ENCODE measurements at regions not wholly inside any gene's neighbourhood (a gene's known extent, or its start where the extent isn't known, plus 50 kb on each side); places are given as distances from the start of the nearest gene placed in this dataset.
"Not testable (repeated sequence)": the region's sequence is repeated elsewhere in the genome, so short reads cannot be mapped to it uniquely, and the experiment has no call there.

GRCh38 chr5:53733853-53734252 is 173.4 kb downstream of the NDUFS4 start:
- Histone ChIP-seq H3K27ac (ENCODE audit: low read length) (no peak overlapping the region), H3K4me1 (ENCODE audit: control insufficient read depth, insufficient read depth, low read length) (no peaks in the 10 kb centered on the region), H3K36me3 (ENCODE audit: control insufficient read depth, insufficient read depth, low read length) (no peaks in the 10 kb centered on the region), H3K9me3 (ENCODE audit: control insufficient read depth, low read depth, low read length) (no peaks in the 10 kb centered on the region), H3K27me3 (ENCODE audit: control insufficient read depth, insufficient read depth, low read length) (no peaks in the 10 kb centered on the region), H3K4me3 (ENCODE audit: low read length) (no peak overlapping the region)
- peak in 1 of 2 donors; percentile 3 for DNase-seq
- no CpG with 5 or more reads among the region's 1 CpG for whole genome bisulfite sequencing (ENCODE audit: insufficient coverage, low lambda C conversion rate)

GRCh38 chr5:53738105-53738504 is 177.7 kb downstream of the NDUFS4 start:
- H3K9me3 ChIP-seq (ENCODE audit: control insufficient read depth, low read depth, low read length) = no peaks in the 10 kb centered on the region
- no peaks in the 10 kb centered on the region for H3K4me1 ChIP-seq (ENCODE audit: control insufficient read depth, insufficient read depth, low read length)
- no peaks in the 10 kb centered on the region for H3K27me3 ChIP-seq (ENCODE audit: control insufficient read depth, insufficient read depth, low read length)
- 93% methylated on average over 3 of the region's 3 CpGs for WGBS (ENCODE audit: insufficient coverage, low lambda C conversion rate)
- H3K4me3 ChIP-seq (ENCODE audit: low read length) = no peak overlapping the region
- H3K27ac ChIP-seq (ENCODE audit: low read length) = no peak overlapping the region
- no peaks in the 10 kb centered on the region for H3K36me3 ChIP-seq (ENCODE audit: control insufficient read depth, insufficient read depth, low read length)
- no peak for DNase-seq

GRCh38 chr5:53739111-53739510 is 178.7 kb downstream of the NDUFS4 start:
- Histone ChIP-seq H3K36me3 (ENCODE audit: control insufficient read depth, insufficient read depth, low read length) (no peaks in the 10 kb centered on the region), H3K4me1 (ENCODE audit: control insufficient read depth, insufficient read depth, low read length) (no peaks in the 10 kb centered on the region), H3K9me3 (ENCODE audit: control insufficient read depth, low read depth, low read length) (no peaks in the 10 kb centered on the region), H3K27ac (ENCODE audit: low read length) (no peak overlapping the region), H3K27me3 (ENCODE audit: control insufficient read depth, insufficient read depth, low read length) (no peaks in the 10 kb centered on the region), H3K4me3 (ENCODE audit: low read length) (no peak overlapping the region)
- WGBS (ENCODE audit: insufficient coverage, low lambda C conversion rate) = no CpG with 5 or more reads among the region's 4 CpGs
- no peak for DNase-seq

GRCh38 chr5:53749621-53750020 is 189.2 kb downstream of the NDUFS4 start:
- Histone ChIP-seq H3K4me3 (ENCODE audit: low read length) (no peak overlapping the region), H3K27me3 (ENCODE audit: control insufficient read depth, insufficient read depth, low read length) (no peaks in the 10 kb centered on the region), H3K36me3 (ENCODE audit: control insufficient read depth, insufficient read depth, low read length) (no peaks in the 10 kb centered on the region), H3K27ac (ENCODE audit: low read length) (no peak overlapping the region), H3K9me3 (ENCODE audit: control insufficient read depth, low read depth, low read length) (peaks cover 4% of the 10 kb centered on the region), H3K4me1 (ENCODE audit: control insufficient read depth, insufficient read depth, low read length) (no peaks in the 10 kb centered on the region)
- no peak for DNase-seq
- whole genome bisulfite sequencing (ENCODE audit: insufficient coverage, low lambda C conversion rate) = 100% methylated on average over 1 of the region's 1 CpG

GRCh38 chr5:53752282-53752681 is 191.8 kb downstream of the NDUFS4 start:
- H3K36me3 ChIP-seq (ENCODE audit: control insufficient read depth, insufficient read depth, low read length); H3K9me3 ChIP-seq (ENCODE audit: control insufficient read depth, low read depth, low read length); DNase-seq; H3K4me1 ChIP-seq (ENCODE audit: control insufficient read depth, insufficient read depth, low read length); H3K27ac ChIP-seq (ENCODE audit: low read length); H3K4me3 ChIP-seq (ENCODE audit: low read length); H3K27me3 ChIP-seq (ENCODE audit: control insufficient read depth, insufficient read depth, low read length): not testable (repeated sequence)
- WGBS (ENCODE audit: insufficient coverage, low lambda C conversion rate) = 88% methylated on average over 2 of the region's 7 CpGs

GRCh38 chr5:53766673-53767072 is 206.2 kb downstream of the NDUFS4 start:
- Histone ChIP-seq H3K9me3 (ENCODE audit: control insufficient read depth, low read depth, low read length) (peaks cover 5% of the 10 kb centered on the region), H3K4me3 (ENCODE audit: low read length) (no peak overlapping the region), H3K4me1 (ENCODE audit: control insufficient read depth, insufficient read depth, low read length) (no peaks in the 10 kb centered on the region), H3K36me3 (ENCODE audit: control insufficient read depth, insufficient read depth, low read length) (no peaks in the 10 kb centered on the region), H3K27me3 (ENCODE audit: control insufficient read depth, insufficient read depth, low read length) (no peaks in the 10 kb centered on the region), H3K27ac (ENCODE audit: low read length) (peak overlapping the region; percentile 33)
- WGBS (ENCODE audit: insufficient coverage, low lambda C conversion rate) = no CpG with 5 or more reads among the region's 2 CpGs
- peak; percentile 78 to 88 for DNase-seq

GRCh38 chr5:53777864-53778618 is 217.6 kb downstream of the NDUFS4 start:
- no CpG with 5 or more reads among the region's 5 CpGs for WGBS (ENCODE audit: insufficient coverage, low lambda C conversion rate)
- H3K27me3 ChIP-seq (ENCODE audit: control insufficient read depth, insufficient read depth, low read length) = no peaks in the 10 kb centered on the region
- no peaks in the 10 kb centered on the region for H3K36me3 ChIP-seq (ENCODE audit: control insufficient read depth, insufficient read depth, low read length)
- no peaks in the 10 kb centered on the region for H3K9me3 ChIP-seq (ENCODE audit: control insufficient read depth, low read depth, low read length)
- no peak for DNase-seq
- no peak overlapping the region for H3K27ac ChIP-seq (ENCODE audit: low read length)
- no peaks in the 10 kb centered on the region for H3K4me1 ChIP-seq (ENCODE audit: control insufficient read depth, insufficient read depth, low read length)
- H3K4me3 ChIP-seq (ENCODE audit: low read length) = no peak overlapping the region

GRCh38 chr5:53779541-53779981 is 219.1 kb downstream of the NDUFS4 start:
- Histone ChIP-seq H3K4me1 (ENCODE audit: control insufficient read depth, insufficient read depth, low read length) (no peaks in the 10 kb centered on the region), H3K9me3 (ENCODE audit: control insufficient read depth, low read depth, low read length) (no peaks in the 10 kb centered on the region), H3K36me3 (ENCODE audit: control insufficient read depth, insufficient read depth, low read length) (no peaks in the 10 kb centered on the region), H3K27ac (ENCODE audit: low read length) (no peak overlapping the region), H3K27me3 (ENCODE audit: control insufficient read depth, insufficient read depth, low read length) (no peaks in the 10 kb centered on the region), H3K4me3 (ENCODE audit: low read length) (no peak overlapping the region)
- no CpG with 5 or more reads among the region's 4 CpGs for WGBS (ENCODE audit: insufficient coverage, low lambda C conversion rate)
- no peak for DNase-seq

GRCh38 chr5:53782620-53783019 is 222.2 kb downstream of the NDUFS4 start:
- H3K4me3 ChIP-seq (ENCODE audit: low read length) = no peak overlapping the region
- no peaks in the 10 kb centered on the region for H3K27me3 ChIP-seq (ENCODE audit: control insufficient read depth, insufficient read depth, low read length)
- no peaks in the 10 kb centered on the region for H3K9me3 ChIP-seq (ENCODE audit: control insufficient read depth, low read depth, low read length)
- H3K36me3 ChIP-seq (ENCODE audit: control insufficient read depth, insufficient read depth, low read length) = no peaks in the 10 kb centered on the region
- DNase-seq = no peak
- no peak overlapping the region for H3K27ac ChIP-seq (ENCODE audit: low read length)
- WGBS (ENCODE audit: insufficient coverage, low lambda C conversion rate) = no CpG with 5 or more reads among the region's 4 CpGs
- no peaks in the 10 kb centered on the region for H3K4me1 ChIP-seq (ENCODE audit: control insufficient read depth, insufficient read depth, low read length)

- 100% methylated on average over 3 of the region's 11 CpGs for WGBS (ENCODE audit: insufficient coverage, low lambda C conversion rate)
Measured at GRCh38 chr5:53783624-53784228, 223.3 kb downstream of the NDUFS4 start.

GRCh38 chr5:53784596-53784995 is 224.2 kb downstream of the NDUFS4 start:
- Histone ChIP-seq H3K27ac (ENCODE audit: low read length) (no peak overlapping the region), H3K4me1 (ENCODE audit: control insufficient read depth, insufficient read depth, low read length) (no peaks in the 10 kb centered on the region), H3K4me3 (ENCODE audit: low read length) (no peak overlapping the region), H3K27me3 (ENCODE audit: control insufficient read depth, insufficient read depth, low read length) (no peaks in the 10 kb centered on the region), H3K9me3 (ENCODE audit: control insufficient read depth, low read depth, low read length) (no peaks in the 10 kb centered on the region), H3K36me3 (ENCODE audit: control insufficient read depth, insufficient read depth, low read length) (no peaks in the 10 kb centered on the region)
- WGBS (ENCODE audit: insufficient coverage, low lambda C conversion rate) = no CpG with 5 or more reads among the region's 6 CpGs
- no peak for DNase-seq

More at GRCh38 chr5:53783624-53784228, 223.3 kb downstream of the NDUFS4 start:
- Histone ChIP-seq H3K27ac (ENCODE audit: low read length) (no peak overlapping the region), H3K4me1 (ENCODE audit: control insufficient read depth, insufficient read depth, low read length) (no peaks in the 10 kb centered on the region), H3K4me3 (ENCODE audit: low read length) (no peak overlapping the region), H3K36me3 (ENCODE audit: control insufficient read depth, insufficient read depth, low read length) (no peaks in the 10 kb centered on the region), H3K27me3 (ENCODE audit: control insufficient read depth, insufficient read depth, low read length) (no peaks in the 10 kb centered on the region), H3K9me3 (ENCODE audit: control insufficient read depth, low read depth, low read length) (no peaks in the 10 kb centered on the region)
- DNase-seq = no peak

Data from large intestine (tissue), 3 donors.